ENCODE measurements at regions not wholly inside any gene's neighbourhood (a gene's known extent, or its start where the extent isn't known, plus 50 kb on each side); places are given as distances from the start of the nearest gene placed in this dataset.

GRCh38 chr3:110530902-110531301 is 540.7 kb upstream of the NECTIN3 start:
- TF ChIP-seq EGR1 (IDR thresholded peaks at IDR 0.05), result no peak
- no peak for TF ChIP-seq TEAD4 (IDR thresholded peaks at IDR 0.05)
- no peak for TF ChIP-seq YY1 (IDR thresholded peaks at IDR 0.05; ENCODE audit: low read depth)
- TF ChIP-seq NFIC (IDR thresholded peaks at IDR 0.05), result no peak
- TF ChIP-seq, protein P1, sequence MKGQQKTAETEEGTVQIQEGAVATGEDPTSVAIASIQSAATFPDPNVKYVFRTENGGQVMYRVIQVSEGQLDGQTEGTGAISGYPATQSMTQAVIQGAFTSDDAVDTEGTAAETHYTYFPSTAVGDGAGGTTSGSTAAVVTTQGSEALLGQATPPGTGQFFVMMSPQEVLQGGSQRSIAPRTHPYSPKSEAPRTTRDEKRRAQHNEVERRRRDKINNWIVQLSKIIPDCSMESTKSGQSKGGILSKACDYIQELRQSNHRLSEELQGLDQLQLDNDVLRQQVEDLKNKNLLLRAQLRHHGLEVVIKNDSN (IDR thresholded peaks at IDR 0.05), result no peak
- no peak for TF ChIP-seq CREB1 (IDR thresholded peaks at IDR 0.05; ENCODE audit: low read depth)
- no peak for TF ChIP-seq EP300 (IDR thresholded peaks at IDR 0.05; ENCODE audit: borderline replicate concordance)
- TF ChIP-seq TAF1 (IDR thresholded peaks at IDR 0.05; ENCODE audit: low read depth), result no peak
- no peak for TF ChIP-seq REST (IDR thresholded peaks at IDR 0.05; ENCODE audit: low read depth)
- TF ChIP-seq CEBPB (IDR thresholded peaks at IDR 0.05), result no peak
- TF ChIP-seq RAD21 (IDR thresholded peaks at IDR 0.05; ENCODE audit: low read depth), result no peak
- TF ChIP-seq MAX (IDR thresholded peaks at IDR 0.05), result no peak
- no peak for TF ChIP-seq TCF12 (IDR thresholded peaks at IDR 0.05; ENCODE audit: low read depth)
- no peak for TF ChIP-seq FOXM1 (IDR thresholded peaks at IDR 0.05; ENCODE audit: borderline replicate concordance, low read depth)
- TF ChIP-seq ZBTB7A (IDR thresholded peaks at IDR 0.05; ENCODE audit: low read depth), result no peak

- TF ChIP-seq TEAD4 (IDR thresholded peaks at IDR 0.05) (no peak), RAD21 (IDR thresholded peaks at IDR 0.05; ENCODE audit: low read depth) (no peak)
These were observed 538.5 kb upstream of the NECTIN3 start for GRCh38 chr3:110533089-110533488.

GRCh38 chr3:110542552-110543150 is 529.0 kb upstream of the NECTIN3 start:
- no peak for TF ChIP-seq TCF12 (IDR thresholded peaks at IDR 0.05; ENCODE audit: low read depth)
- no peak for TF ChIP-seq EGR1 (IDR thresholded peaks at IDR 0.05)
- TF ChIP-seq, protein P1 (IDR thresholded peaks at IDR 0.05), result no peak
- no peak for TF ChIP-seq RAD21 (IDR thresholded peaks at IDR 0.05; ENCODE audit: low read depth)
- TF ChIP-seq EP300 (IDR thresholded peaks at IDR 0.05; ENCODE audit: borderline replicate concordance), result no peak
- no peak for TF ChIP-seq REST (IDR thresholded peaks at IDR 0.05; ENCODE audit: low read depth)
- no peak for TF ChIP-seq YY1 (IDR thresholded peaks at IDR 0.05; ENCODE audit: low read depth)
- no peak for TF ChIP-seq NFIC (IDR thresholded peaks at IDR 0.05)
- TF ChIP-seq TEAD4 (IDR thresholded peaks at IDR 0.05), result no peak
- TF ChIP-seq CREB1 (IDR thresholded peaks at IDR 0.05; ENCODE audit: low read depth), result no peak
- TF ChIP-seq ZBTB7A (IDR thresholded peaks at IDR 0.05; ENCODE audit: low read depth), result no peak
- TF ChIP-seq TAF1 (IDR thresholded peaks at IDR 0.05; ENCODE audit: low read depth), result no peak
- TF ChIP-seq MAX (IDR thresholded peaks at IDR 0.05), result no peak
- no peak for TF ChIP-seq CEBPB (IDR thresholded peaks at IDR 0.05)
- TF ChIP-seq FOXM1 (IDR thresholded peaks at IDR 0.05; ENCODE audit: borderline replicate concordance, low read depth), result no peak

DNA sequence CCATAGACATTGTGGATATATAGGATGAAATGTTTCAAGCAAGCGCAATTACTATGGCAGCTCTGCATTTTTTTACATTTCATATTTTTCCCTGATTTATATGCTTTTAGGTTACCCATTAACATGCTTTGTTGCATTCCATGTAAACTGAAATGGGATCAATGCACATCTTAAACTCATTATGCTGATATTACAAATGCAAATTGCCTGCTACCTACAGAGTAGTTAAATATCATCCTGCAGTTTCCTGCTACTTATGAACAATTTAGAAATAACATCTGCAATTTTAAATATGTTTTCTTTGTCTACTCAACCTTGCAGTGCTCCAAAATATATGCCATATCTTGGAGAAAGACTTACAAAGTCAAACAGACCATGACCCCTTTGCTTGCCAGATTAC is 526.9 kb upstream of the NECTIN3 start:
- TF ChIP-seq, protein P1 (IDR thresholded peaks at IDR 0.05), result no peak
- TF ChIP-seq MAX (IDR thresholded peaks at IDR 0.05), result no peak
- no peak for TF ChIP-seq FOXM1 (IDR thresholded peaks at IDR 0.05; ENCODE audit: borderline replicate concordance, low read depth)
- TF ChIP-seq CREB1 (IDR thresholded peaks at IDR 0.05; ENCODE audit: low read depth), result no peak
- no peak for TF ChIP-seq TEAD4 (IDR thresholded peaks at IDR 0.05)
- no peak for TF ChIP-seq REST (IDR thresholded peaks at IDR 0.05; ENCODE audit: low read depth)
- no peak for TF ChIP-seq EP300 (IDR thresholded peaks at IDR 0.05; ENCODE audit: borderline replicate concordance)
- TF ChIP-seq TAF1 (IDR thresholded peaks at IDR 0.05; ENCODE audit: low read depth), result no peak

Data from Ishikawa (cell line).